Suppressor macrophage (primary cell): ENCODE measurements at regions not wholly inside any gene's neighbourhood (a gene's known extent, or its start where the extent isn't known, plus 50 kb on each side); places are given as distances from the start of the nearest gene placed in this dataset.
A peak's percentile ranks its signal among the peaks of the same experiment; 100 is the strongest.

Experiments used
- DNase-seq, 4 experiments: peaks; one replicate each; pipeline ENCODE4 v3.0.0-alpha.2; 2020 to 2022

DNA sequence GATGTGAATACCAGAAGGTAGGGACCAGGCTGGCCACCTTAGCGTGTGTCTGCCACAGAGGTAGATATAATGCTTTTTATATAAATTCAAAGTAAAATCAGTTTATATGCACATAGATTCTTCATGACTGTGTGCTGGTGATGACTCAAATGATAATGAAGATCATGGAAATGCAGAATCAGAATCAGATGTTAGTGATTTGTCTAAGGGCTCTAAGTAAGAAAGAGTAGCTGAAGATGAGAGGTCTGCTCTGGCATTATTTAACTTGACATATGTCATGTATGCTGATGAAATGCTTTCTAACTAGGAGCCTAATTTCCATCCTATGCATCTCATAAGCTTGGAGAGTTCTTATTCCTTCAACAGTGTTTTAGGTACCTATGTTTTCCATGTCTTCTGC, 50.3 kb upstream of the DPH6 start:
- DNase-seq: no peak

DNA sequence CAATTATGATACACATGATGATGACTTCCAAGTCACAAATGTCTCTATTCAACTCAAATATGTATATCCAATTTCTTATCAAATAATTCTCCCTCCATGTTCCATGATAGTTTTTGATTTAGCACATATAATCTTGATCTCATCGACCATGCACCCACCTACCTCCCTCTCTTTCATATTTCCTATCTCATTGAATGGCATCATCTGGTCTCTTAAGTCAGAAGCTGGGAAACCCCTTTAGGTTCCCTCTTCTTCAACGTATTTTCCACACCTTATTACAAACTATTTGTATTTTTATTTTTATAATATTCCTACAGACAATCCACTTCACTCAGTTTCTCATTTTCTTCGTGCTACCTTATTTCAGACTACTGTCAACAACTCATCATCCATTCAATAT, 56.9 kb upstream of the DPH6 start:
- no peak for DNase-seq

DNA sequence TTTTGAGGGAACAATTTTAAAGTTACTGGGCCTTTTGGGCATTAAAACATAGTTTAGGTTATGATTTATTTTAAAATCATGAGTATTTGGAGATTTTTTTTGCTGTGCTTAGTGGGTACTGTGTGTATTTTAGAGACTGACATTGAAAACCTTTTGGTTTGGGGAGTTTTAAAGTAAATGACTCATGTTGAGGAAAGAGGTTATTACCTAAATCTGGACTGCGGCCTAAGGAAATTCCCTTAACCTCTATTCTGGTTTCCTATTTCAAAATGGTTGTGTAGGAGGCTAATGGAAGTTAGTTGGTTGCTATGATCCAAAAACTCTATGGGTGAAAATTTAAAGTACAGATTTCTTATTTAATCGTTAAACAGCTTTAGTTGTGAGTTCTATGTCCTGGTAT, 57.3 kb upstream of the DPH6 start:
- DNase-seq: peak in 2 of 4 experiments; percentile 8 to 23

DNA sequence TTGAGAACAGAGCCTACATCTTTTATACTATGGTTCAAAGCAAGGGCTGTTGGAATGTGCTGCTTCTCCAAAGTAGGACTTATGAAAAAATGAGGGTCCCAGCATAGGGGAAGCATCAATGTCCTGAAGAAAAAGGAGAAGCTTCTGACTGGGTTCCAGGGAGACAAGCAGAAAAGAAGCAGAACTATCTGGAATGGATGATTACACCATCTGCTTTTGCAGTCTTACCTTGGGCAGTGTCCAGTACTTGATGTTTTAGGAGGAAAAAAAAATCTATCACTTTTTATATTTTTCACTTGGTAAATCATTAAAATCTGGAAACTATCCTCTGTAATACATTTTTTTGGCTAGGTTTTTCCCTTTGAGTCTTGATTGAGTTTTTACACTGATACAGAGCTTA, 57.9 kb upstream of the DPH6 start:
- peak in 2 of 4 experiments; percentile 1 to 2 for DNase-seq

DNA sequence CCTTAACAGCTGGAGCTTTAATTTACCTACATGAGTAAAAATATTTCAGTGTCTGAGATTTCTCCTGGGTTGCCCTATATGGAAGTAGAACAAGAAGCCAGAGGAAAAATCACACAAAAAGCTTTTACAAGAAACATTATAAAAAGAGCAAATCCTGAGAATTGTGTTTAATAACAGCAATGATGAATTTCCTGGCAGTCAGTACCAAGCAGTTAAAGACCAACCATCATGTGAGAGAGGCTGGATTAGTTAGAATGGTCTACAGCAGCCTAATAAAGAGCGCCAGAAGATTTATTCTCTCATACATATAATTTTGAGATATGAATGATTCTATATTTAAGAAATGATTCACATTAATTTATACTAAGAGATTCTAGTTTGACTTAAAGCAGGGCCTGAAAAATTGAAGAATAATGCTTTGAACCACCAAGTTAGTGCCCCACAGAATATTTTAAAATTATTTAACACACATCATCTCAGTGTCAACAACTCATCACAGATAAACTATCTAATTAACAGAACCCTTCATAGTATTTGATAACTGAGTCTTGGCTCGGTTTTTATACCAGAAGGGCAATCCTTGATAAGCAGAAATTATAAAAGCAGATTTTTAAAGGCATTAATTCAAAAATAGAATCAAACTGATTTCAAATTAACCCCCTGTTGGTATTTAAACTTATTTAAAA, 59.9 kb upstream of the DPH6 start:
- no peak for DNase-seq

DNA sequence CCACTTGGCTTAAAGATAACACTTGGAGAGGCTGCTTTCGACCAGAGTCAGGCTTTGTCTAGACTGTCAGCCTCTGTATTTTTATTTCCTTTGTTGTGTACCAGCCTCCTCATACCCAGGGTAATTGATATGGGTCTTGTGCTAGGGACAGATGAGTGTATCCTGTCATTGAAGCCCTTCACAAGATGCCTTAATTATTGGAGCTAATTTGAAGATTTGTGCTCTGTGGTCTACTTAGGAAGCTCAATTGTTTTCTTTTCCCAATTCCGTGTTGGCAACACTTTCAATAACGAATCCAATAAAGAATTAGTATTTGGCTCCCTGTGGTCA, 60.5 kb upstream of the DPH6 start:
- DNase-seq: no peak

DNA sequence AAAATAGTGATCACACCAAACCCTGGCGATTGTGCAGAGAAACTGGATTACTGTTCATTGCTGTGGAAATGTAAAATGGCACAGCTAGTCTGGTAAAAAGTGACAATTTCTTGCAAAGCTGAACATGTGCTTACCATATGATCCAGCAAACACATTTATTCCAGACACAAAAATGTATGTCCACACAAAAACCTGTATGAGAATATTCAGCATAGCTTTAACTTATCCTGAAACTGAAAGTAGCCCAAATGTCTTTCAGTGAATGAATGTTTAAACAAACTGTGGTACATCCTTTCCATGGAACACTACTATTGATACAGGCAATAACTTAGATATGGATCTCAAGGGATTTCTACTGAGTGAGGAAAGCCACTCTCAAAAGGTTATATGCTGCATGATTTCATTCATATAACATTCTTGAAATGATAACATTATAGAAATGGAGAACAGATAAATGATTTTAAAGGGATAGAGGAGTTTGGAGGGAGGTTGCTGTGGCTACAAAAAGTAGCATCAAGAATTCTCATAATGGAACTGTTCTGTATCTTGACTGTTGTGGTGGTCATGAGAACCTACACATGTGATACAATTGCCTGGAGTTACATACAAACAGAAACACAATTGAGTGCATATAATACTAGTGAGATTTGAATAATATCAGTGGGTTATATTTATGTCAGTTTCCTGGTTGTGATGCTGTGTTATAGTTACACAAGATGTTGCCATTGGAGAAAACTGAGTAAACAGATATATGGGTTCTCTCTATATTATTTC, 70.7 kb upstream of the DPH6 start:
- no peak for DNase-seq

DNA sequence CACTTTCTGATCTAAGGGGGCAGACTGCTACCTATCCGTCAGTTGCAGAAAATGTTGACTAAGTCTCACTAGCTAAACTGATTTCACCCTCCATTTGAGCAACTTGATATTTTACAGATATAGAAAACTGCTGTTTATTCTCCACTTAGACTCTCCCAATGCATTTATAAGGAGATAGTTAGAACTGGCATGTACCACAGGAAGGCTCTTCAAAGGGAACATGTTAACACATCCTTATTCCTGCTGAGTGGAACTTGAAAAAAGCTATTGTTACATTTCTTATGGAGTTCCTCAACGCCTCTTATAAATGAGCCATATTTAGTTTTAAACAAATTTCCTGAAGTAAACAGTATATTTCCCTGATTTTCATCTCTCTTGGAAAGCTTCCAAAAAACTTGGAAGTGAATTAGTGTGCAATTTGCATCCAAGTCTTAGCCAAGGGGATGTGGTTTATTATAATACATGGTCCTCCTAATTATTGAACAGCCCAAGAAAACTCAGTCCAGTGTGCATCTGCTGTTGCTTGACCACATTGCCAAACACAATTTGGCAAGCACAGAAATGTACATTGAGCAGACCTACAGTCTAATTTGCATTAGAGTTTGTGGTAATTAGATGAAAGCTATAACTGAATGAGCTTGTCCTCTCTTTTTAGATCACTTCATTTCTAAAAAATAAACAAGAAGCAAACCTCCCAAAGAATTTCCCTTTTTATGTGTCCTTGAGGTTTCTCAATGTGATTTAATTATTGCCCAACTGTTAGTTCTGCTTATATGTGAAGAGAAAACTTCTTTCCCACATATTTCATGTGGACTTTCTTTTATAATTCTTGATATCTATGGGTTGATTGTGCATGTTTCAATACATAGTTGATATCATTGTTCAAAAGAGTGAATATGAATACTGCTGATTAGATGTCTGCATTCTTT, 72.6 kb upstream of the DPH6 start:
- DNase-seq: peak in 2 of 4 experiments; percentile 71 to 79

DNA sequence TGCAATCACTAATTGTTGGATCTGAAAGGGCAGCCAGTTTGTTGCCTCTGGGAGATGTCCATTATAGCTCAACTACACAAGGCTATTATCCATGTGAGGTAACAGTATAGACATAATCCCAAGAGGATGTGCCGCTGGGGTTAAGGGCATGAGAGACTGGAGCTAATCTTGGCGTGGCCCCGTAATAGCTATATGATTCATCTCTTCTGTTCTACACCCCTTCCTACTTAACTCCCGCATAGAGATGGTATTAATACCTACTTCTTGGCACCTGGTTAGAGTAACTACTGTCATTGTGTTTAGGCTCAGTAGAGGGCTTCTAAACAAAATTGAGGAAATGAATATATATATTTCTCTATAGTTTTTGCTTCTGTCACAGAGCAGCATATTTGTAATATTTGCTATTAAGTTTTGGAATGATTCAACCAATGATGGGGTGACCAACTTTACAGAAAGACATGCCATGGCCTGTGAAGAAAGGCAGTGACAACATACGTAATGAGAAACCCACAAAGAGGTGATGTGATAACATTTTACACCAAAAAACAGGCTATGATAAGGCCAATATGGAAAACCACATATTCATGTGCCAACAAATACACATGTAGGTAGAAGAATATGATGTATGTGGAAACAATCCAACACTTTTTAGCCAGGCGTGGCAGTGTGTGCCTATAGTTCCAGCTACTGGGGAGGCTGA, 76.8 kb upstream of the DPH6 start:
- no peak for DNase-seq

DNA sequence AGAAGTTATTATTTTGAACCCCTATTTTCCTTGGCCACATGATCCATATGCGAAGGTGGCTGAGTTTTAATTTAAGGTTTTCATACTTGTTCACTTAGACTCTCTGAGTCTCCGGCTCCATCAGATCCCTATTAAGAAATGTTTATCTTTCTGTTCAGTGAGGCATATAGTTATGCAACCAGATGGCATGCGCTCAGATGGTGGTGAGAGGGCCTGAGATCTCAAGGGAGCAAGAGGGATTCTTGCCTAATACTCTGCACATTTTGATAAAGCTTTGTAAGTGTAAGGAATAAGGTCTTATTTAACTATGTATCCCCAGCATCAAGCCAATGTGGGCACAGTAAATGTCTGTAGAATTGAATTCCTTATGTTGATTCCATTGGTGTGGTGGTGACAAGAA, 78.9 kb upstream of the DPH6 start:
- no peak for DNase-seq

DNA sequence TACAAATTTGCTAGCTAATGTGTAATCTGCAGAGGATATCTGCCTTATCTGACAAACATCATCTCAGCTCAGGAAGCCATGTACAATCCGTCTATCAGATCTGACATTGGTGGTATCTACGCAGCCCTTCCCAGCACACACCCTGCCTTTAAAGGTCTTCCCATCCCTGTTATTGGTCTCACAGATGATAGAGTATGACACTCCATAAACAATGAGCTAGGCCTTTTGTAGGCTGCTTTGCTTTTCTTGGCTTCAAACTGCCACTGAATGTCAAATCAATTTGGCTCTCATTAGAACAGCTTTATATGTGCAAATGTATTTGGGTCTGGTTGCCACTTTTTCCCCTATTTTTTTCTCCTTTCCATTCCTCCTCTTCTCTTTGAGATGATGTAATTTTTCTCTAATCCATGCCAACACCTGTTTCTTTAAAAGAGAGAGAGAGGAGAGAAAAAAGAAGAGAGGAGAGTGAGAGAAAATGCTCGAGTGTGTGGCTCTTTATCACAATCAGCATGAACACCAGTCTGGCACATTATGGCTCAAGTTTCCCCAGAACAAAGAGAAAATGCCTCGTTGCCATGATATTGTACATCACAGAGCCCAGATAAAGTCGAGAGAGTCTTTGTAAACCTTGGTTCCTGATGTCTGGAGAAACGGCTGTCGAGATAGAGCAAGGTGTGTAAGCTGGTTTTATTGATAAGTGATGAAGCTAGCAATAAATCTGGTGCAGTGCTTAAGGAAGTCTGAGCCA, 80.8 kb upstream of the DPH6 start:
- no peak for DNase-seq

DNA sequence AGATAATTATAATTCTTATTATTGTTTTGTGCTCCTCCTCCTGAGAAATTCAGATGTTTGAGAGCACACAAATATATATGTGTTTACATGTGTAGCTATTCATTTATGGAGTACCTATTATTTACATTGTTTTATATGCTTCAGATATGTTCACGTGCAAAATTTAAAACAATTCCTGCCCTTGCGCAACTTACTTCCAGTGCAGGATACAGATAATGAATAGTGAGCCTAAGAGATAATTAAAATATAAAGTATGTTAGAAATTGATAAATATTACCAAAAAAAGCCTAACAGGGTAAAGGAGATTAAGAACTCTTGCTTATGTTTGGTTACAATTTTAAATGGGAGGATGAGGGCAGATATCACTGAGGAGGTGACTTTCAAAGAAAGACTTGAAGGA, 81.7 kb upstream of the DPH6 start:
- DNase-seq: no peak

DNA sequence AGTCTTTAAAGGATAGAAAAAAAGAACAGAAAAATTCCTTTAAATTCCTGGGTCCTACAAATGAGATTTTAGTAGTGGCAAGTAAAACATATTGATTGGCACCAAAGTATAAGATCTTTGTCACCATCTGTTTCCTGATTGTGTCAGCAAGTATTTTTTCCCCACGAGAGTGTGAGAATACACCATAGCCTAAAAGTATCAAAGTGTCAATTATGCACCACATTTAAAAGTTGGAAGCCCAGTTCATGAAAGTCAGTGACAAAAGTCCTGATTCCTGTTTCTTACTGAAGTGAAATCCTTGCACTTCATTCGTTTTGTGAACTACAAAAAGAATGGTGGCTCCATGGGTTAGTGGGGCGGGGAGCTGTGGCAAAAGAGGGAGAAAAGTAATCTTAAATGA, 83.8 kb upstream of the DPH6 start:
- no peak for DNase-seq

DNA sequence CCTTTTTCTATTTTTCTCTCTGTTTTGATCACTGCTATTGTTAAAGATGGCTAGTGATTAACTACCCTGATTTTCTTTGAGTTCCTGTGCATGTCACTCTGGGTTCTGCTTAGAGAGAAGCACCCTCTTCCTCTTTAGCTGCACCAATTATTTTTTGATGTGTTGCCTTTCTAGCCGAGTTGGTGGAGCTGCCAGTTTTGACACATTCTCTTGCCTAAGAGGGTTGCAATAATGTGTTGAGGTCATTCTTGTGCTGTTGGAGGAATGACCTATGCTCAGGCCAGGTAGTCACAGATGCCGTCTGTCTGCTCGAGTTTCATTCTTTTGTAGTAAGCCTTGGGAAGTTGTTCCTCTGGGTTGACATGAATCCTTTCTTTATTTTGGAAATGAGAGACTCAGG, 84.6 kb upstream of the DPH6 start:
- peak; percentile 40 to 72 (median 63) for DNase-seq

DNA sequence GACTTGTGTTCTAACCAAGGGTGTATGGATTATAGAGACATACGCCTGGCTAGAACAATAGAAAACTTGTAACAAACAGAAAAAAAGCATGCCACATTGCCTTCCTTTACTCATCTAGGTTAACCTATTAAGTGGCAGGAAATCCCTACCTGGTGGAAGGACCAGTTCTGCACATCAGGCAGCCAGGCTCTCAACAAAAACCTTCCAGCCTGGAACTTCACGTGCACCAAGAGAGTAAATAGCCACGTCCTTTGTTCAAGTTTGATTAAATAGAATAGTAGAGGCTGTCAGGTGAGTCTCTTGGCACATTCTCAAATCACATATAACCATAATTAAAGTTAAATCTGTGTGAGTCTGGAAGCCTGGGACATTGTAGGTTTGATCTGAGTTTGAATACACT, 85.0 kb upstream of the DPH6 start:
- no peak for DNase-seq

DNA sequence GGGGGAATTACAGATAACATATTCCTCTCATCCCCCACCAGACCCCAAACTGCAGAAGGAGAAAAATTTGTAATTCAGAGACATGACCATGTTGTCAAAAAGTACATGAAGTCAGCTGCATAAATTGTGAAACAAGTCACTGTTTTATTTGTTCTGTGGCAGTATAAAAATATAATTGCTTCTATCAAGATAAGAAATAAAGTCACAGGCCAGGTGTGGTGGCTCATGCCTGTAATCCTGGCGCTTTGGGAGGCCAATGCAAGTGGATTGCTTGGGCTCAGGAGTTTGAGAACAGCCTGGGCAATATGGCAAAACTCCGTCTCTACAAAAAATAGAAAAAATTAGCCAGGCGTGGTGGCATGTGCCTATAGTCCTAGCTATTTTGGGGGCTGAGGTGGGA, 87.7 kb upstream of the DPH6 start:
- DNase-seq: no peak

DNA sequence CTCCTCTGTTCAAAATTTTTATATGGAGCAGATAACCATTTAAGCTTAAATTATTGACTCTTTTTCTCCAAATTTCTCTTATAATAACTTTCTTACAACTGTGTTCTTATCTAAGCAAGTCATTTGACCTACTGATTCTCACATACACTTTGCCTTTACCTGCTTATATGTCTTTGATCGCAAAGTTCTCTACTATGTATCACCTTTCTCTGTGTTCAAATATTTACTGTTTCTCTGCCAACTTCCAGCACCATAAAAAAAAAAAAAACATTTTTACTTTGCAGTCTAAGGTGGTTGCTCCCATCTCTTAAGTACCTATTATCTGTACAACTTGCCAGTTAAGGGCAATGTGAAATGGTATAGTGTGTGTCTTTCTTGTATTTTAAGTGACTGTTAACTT, 100.8 kb upstream of the DPH6 start:
- no peak for DNase-seq

DNA sequence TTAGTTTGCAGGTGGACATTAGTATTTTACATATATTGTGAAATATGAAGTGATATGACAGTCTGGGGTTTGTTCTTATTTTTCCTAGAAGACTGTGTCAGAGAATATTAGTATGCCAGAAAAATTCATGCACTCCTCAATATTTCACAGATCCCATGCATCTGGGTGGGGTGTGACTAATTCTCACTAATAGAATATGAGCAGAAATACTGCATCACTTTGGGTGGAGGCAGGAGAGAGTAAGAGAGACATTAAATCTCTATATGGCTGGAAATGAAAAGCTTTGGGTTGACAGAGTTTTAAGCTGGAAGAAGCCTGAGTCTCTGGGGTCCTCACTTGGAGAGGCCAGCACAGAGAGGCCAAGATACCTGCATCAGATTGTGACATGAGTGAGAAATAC, 101.3 kb upstream of the DPH6 start:
- DNase-seq: no peak

DNA sequence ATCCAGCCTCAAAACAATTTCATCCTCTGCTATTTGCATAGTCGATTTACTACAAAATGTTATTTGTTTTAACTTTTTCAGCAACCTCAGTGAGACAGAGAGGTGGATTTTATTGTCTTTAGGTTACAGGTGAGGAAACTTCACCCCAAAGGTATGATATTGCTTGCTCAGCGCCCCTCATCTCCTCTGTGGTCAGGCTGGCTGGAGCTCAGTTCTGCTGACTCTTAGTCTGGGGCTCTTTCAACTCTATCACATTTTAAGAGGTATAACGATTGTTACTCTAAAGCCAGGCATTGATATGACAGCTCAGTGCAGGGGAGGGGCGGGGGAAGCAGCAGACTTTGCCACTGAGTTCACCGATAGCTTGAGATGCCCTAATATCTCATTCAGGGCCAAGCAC, 103.0 kb upstream of the DPH6 start:
- DNase-seq: no peak

DNA sequence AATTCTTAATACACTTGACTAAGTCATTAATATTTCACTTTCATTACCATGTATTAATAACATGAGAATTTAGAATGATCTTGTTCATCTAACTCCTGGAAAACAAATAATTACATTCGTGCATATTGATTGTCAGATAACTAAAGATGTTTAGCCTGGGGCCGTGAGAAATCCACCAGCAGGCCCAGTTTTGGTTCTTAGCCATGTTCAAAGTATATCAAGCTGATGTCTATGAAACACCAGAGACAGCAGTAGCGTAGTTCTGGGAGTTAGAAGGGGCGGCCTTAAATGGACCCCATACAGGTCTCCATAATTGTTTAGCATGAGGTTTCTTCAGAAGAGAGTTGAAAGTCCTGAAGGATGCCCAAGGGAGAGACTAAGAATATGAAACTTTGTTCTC, 103.6 kb upstream of the DPH6 start:
- DNase-seq: no peak

DNA sequence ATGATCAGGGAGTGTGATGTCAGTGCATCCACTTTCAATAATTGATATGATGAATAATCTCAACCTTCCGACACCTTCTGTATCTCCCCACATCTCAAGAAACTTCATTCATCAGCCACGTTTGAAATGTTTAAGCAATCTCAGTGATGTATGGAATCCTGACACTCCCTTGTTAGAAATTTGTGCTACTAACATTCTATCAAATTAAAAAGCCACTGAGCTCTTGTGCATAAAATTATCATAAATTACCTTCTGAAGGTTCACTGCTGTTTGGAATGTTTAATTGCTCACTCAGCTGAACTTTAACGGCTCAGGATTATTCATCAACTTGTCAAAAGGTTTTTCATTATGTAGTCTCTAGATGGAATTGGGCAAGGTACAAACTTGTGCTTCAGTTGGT, 108.4 kb upstream of the DPH6 start:
- DNase-seq: no peak

DNA sequence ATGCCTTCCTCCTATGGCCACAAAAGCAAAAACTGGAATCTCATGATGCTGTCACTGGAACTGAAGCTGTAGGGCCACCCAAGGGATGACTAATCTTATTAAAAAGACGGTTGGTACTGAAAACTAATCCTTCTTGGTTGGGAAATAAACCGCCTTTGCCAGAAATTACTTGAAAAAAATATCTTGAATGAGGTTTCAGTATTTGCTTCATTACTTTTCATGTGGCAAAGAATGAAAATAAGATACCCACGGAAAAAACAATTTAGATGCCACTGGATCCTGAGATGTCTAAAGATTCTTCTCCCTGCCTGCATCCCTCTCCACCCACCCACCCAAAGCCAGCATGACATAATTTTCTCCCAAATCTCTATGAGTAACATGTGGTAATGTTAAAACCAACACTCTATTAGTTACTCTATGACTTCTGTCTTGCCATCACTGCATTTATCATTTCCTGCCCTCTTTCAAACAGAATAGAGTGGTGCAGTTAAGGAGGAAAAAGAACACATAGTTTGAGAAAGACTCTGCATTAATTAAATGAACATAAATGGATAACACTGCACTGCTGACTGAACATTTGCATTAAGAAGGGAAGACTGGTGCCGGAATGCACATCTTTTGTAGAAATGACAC, 111.8 kb upstream of the DPH6 start:
- DNase-seq: no peak
